Erythroblast (primary cell): ENCODE measurements at regions not wholly inside any gene's neighbourhood (a gene's known extent, or its start where the extent isn't known, plus 50 kb on each side); places are given as distances from the start of the nearest gene placed in this dataset.

Experiments
- GATA1 ChIP-seq: IDR thresholded peaks from 2 replicates; pipeline ENCODE4 v1.6.1; 2011; ENCODE audit warnings: low read depth, mild to moderate bottlenecking, control low read depth, low read length, moderate library complexity
- POLR2A ChIP-seq: IDR thresholded peaks from 2 replicates; pipeline ENCODE4 v1.6.1; 2011; ENCODE audit warnings: mild to moderate bottlenecking, low read length

DNA sequence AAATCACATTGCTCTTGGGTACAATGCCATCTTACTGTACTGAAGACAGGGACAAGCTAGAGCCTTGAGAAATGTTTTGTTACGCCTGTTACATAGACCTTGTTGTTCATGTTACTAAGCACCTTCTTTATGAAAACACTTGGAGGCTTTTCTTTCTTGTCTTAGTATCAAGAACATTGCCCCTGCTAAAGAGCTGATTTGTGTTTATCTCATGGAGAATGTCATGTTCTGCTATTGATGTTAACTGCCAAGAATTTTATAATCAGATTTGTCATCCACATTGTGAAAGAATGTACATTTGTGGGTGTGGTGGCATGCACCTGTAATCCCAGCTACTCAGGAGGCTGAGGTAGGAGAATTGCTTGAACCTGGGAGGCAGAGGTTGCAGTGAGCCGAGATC is 431.3 kb upstream of the MDFIC2 start:
- no peak for TF ChIP-seq POLR2A
- TF ChIP-seq GATA1, result no peak
